ENCODE measurements at regions not wholly inside any gene's neighbourhood (a gene's known extent, or its start where the extent isn't known, plus 50 kb on each side); places are given as distances from the start of the nearest gene placed in this dataset.

- TF ChIP-seq CTCF (IDR thresholded peaks at IDR 0.05; ENCODE audit: low read length) (no peak), EZH2 (IDR thresholded peaks at IDR 0.05; ENCODE audit: borderline replicate concordance, low read length) (no peak)
Measured at GRCh38 chr5:38612851-38613250, 56.4 kb upstream of the LIFR start.

All from OCI-LY1 (cell line).